ENCODE measurements at regions not wholly inside any gene's neighbourhood (a gene's known extent, or its start where the extent isn't known, plus 50 kb on each side); places are given as distances from the start of the nearest gene placed in this dataset.

DNA sequence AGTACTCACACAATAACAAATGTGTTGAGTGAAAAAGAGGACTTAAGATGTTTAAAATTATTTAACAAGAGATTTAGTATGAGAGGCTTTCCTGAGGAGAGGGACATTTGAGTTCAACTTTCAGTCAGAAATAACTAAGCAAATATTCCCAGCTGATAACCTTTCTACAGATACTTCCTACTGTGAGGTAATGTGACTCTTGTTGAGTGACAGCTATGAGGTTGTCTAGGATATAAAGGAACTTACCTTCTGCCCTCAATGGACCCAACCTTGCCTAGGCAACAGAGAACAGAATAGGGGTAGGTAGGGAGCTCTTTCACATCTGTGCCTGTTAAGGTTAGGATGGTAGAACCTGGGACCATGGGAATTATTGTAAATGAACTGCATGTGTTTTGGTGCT is 54.7 kb downstream of the GLUD2 start:
- peaks cover 6% of the 10 kb centered on the region; the same call in 1 of the 2 replicates for H3K9me3 Mint-ChIP-seq
- DNase-seq: no peak
- TF ChIP-seq, protein P1, sequence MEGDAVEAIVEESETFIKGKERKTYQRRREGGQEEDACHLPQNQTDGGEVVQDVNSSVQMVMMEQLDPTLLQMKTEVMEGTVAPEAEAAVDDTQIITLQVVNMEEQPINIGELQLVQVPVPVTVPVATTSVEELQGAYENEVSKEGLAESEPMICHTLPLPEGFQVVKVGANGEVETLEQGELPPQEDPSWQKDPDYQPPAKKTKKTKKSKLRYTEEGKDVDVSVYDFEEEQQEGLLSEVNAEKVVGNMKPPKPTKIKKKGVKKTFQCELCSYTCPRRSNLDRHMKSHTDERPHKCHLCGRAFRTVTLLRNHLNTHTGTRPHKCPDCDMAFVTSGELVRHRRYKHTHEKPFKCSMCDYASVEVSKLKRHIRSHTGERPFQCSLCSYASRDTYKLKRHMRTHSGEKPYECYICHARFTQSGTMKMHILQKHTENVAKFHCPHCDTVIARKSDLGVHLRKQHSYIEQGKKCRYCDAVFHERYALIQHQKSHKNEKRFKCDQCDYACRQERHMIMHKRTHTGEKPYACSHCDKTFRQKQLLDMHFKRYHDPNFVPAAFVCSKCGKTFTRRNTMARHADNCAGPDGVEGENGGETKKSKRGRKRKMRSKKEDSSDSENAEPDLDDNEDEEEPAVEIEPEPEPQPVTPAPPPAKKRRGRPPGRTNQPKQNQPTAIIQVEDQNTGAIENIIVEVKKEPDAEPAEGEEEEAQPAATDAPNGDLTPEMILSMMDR (IDR thresholded peaks at IDR 0.05): no peak
- no peaks in the 10 kb centered on the region for H3K4me1 Mint-ChIP-seq (ENCODE audit: low read depth)
- no peaks in the 10 kb centered on the region for H3K27me3 Mint-ChIP-seq (ENCODE audit: insufficient read depth)
- no peak overlapping the region for H3K27ac Mint-ChIP-seq
- H3K4me3 Mint-ChIP-seq: no peak overlapping the region
- no peaks in the 10 kb centered on the region for H3K36me3 Mint-ChIP-seq (ENCODE audit: low read depth)

DNA sequence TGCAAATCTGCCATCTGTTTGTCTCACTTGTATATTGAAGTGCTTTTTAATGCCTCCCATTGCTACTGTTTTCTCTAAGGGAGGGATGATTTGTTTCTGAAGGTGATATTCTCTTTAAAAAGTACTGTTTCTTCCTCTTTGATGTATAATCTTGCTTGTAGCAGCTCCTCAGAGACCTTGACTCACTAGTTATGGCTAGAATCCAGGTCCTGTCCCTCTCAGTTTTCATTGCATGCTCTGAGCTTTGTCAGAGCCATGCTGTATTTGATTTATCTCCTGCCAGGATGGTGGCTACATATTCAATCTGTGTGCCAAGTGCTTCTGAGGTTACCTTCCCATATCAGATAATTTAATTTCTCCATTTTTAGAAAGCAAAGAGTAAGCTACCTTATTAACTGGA is 56.0 kb downstream of the GLUD2 start:
- Mint-ChIP-seq H3K36me3 (ENCODE audit: low read depth) (no peaks in the 10 kb centered on the region), H3K27ac (no peak overlapping the region), H3K4me1 (ENCODE audit: low read depth) (no peaks in the 10 kb centered on the region), H3K4me3 (no peak overlapping the region), H3K9me3 (peaks cover 6% of the 10 kb centered on the region; the same call in 1 of the 2 replicates), H3K27me3 (ENCODE audit: insufficient read depth) (no peaks in the 10 kb centered on the region)
- DNase-seq: no peak
- TF ChIP-seq, protein P1 (IDR thresholded peaks at IDR 0.05): no peak

GRCh38 chrX:121106484-121107235 is 59.2 kb downstream of the GLUD2 start:
- no peaks in the 10 kb centered on the region for H3K27me3 Mint-ChIP-seq (ENCODE audit: insufficient read depth)
- DNase-seq: no peak
- H3K4me3 Mint-ChIP-seq: no peak overlapping the region
- H3K9me3 Mint-ChIP-seq: no peaks in the 10 kb centered on the region
- no peak overlapping the region for H3K27ac Mint-ChIP-seq
- TF ChIP-seq, protein P1 (IDR thresholded peaks at IDR 0.05): no peak
- H3K36me3 Mint-ChIP-seq (ENCODE audit: low read depth): no peaks in the 10 kb centered on the region
- no peaks in the 10 kb centered on the region for H3K4me1 Mint-ChIP-seq (ENCODE audit: low read depth)

GRCh38 chrX:121109986-121110385 is 62.6 kb downstream of the GLUD2 start:
- no peaks in the 10 kb centered on the region for H3K27me3 Mint-ChIP-seq (ENCODE audit: insufficient read depth)
- no peaks in the 10 kb centered on the region for H3K36me3 Mint-ChIP-seq (ENCODE audit: low read depth)
- H3K9me3 Mint-ChIP-seq: no peaks in the 10 kb centered on the region
- TF ChIP-seq, protein P1 (IDR thresholded peaks at IDR 0.05): no peak
- H3K27ac Mint-ChIP-seq: no peak overlapping the region
- no peaks in the 10 kb centered on the region for H3K4me1 Mint-ChIP-seq (ENCODE audit: low read depth)
- no peak for DNase-seq
- no peak overlapping the region for H3K4me3 Mint-ChIP-seq

DNA sequence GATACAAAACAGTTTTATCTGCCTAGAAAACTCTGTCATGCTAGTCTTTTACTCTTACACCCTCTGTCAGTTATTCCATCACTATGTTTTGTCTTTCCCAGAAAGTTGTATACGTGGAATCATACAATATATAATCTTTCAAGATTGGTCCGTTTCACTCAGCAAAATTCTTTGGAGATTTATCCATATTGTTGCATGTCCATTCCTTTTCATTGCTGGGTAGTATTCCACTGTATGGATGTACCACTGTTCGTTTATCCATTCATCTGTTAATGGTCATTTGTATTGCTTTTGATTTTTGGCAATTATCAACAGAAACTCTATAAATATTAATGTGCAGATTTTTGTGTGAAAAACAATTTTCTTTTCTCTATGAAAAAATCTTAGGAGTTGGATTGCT is 63.1 kb downstream of the GLUD2 start:
- H3K36me3 Mint-ChIP-seq (ENCODE audit: low read depth): no peaks in the 10 kb centered on the region
- TF ChIP-seq, protein P1 (IDR thresholded peaks at IDR 0.05): no peak
- no peak overlapping the region for H3K4me3 Mint-ChIP-seq
- no peak for DNase-seq
- H3K9me3 Mint-ChIP-seq: no peaks in the 10 kb centered on the region
- H3K27me3 Mint-ChIP-seq (ENCODE audit: insufficient read depth): no peaks in the 10 kb centered on the region
- H3K4me1 Mint-ChIP-seq (ENCODE audit: low read depth): no peaks in the 10 kb centered on the region
- no peak overlapping the region for H3K27ac Mint-ChIP-seq
